ENCODE measurements at regions not wholly inside any gene's neighbourhood (a gene's known extent, or its start where the extent isn't known, plus 50 kb on each side); places are given as distances from the start of the nearest gene placed in this dataset.

- H3K79me2 ChIP-seq (replicated peaks; ENCODE audit: insufficient read depth, low read length), result no peaks in the 10 kb centered on the region
- H3K4me3 ChIP-seq (ENCODE audit: low read length), result no peak overlapping the region
- H3K27me3 ChIP-seq (ENCODE audit: insufficient read depth, low read depth, low read length), result no peaks in the 10 kb centered on the region
- no peak overlapping the region for H3K9ac ChIP-seq (ENCODE audit: low read length)
- no peaks in the 10 kb centered on the region for H3F3A ChIP-seq (ENCODE audit: insufficient read depth, low read length, poor library complexity, severe bottlenecking)
- TF ChIP-seq TAF1 (IDR thresholded peaks at IDR 0.05; ENCODE audit: low read depth) (no peak), MXI1 (conservative IDR thresholded peaks at IDR 0.05; ENCODE audit: poor library complexity, severe bottlenecking) (no peak), POLR2AphosphoS5 (IDR thresholded peaks at IDR 0.05) (no peak), RAD21 (conservative IDR thresholded peaks at IDR 0.05) (no peak), REST (IDR thresholded peaks at IDR 0.05; ENCODE audit: borderline replicate concordance) (no peak), EZH2 (IDR thresholded peaks at IDR 0.05; ENCODE audit: borderline replicate concordance, insufficient read depth, low read length, poor library complexity, severe bottlenecking) (no peak), EP300 (conservative IDR thresholded peaks at IDR 0.05; ENCODE audit: poor library complexity, severe bottlenecking) (no peak), CTCF (IDR thresholded peaks at IDR 0.05; ENCODE audit: poor library complexity, severe bottlenecking) (no peak), SMC3 (conservative IDR thresholded peaks at IDR 0.05; ENCODE audit: poor library complexity) (no peak)
- no peak overlapping the region for H3K27ac ChIP-seq (ENCODE audit: low read length)
- H3K9me2 ChIP-seq (ENCODE audit: insufficient read depth, low read length), result no peaks in the 10 kb centered on the region
- no peak overlapping the region for H2AFZ ChIP-seq (ENCODE audit: low read depth, low read length)
- no peak overlapping the region for H3K4me2 ChIP-seq (ENCODE audit: low read length)
- no peaks in the 10 kb centered on the region for H3K9me3 ChIP-seq (ENCODE audit: low read length)
- H4K20me1 ChIP-seq (ENCODE audit: insufficient read depth), result no peaks in the 10 kb centered on the region
- no peaks in the 10 kb centered on the region for H3K36me3 ChIP-seq (ENCODE audit: insufficient read depth, low read length)
Observed at GRCh38 chr5:6182271-6182815, 196.0 kb downstream of the MED10 start.

GRCh38 chr5:6181871-6182270 lies 196.5 kb downstream of the MED10 start:
- no peak for TF ChIP-seq MXI1 (conservative IDR thresholded peaks at IDR 0.05; ENCODE audit: poor library complexity, severe bottlenecking)
- no peak for TF ChIP-seq POLR2AphosphoS5 (IDR thresholded peaks at IDR 0.05)
- TF ChIP-seq EZH2 (IDR thresholded peaks at IDR 0.05; ENCODE audit: borderline replicate concordance, insufficient read depth, low read length, poor library complexity, severe bottlenecking), result no peak
- no peak for TF ChIP-seq CTCF (IDR thresholded peaks at IDR 0.05; ENCODE audit: poor library complexity, severe bottlenecking)
- no peak for TF ChIP-seq TAF1 (IDR thresholded peaks at IDR 0.05; ENCODE audit: low read depth)
- no peak for TF ChIP-seq RAD21 (conservative IDR thresholded peaks at IDR 0.05)
- TF ChIP-seq REST (IDR thresholded peaks at IDR 0.05; ENCODE audit: borderline replicate concordance), result no peak
- TF ChIP-seq SMC3 (conservative IDR thresholded peaks at IDR 0.05; ENCODE audit: poor library complexity), result no peak
- no peak for TF ChIP-seq EP300 (conservative IDR thresholded peaks at IDR 0.05; ENCODE audit: poor library complexity, severe bottlenecking)

More at GRCh38 chr5:6181871-6182270, 196.5 kb downstream of the MED10 start:
- H3K27ac ChIP-seq (ENCODE audit: low read length), result no peak overlapping the region
- no peak overlapping the region for H3K4me2 ChIP-seq (ENCODE audit: low read length)
- H3K9me2 ChIP-seq (ENCODE audit: insufficient read depth, low read length), result no peaks in the 10 kb centered on the region
- no peaks in the 10 kb centered on the region for H4K20me1 ChIP-seq (ENCODE audit: insufficient read depth)
- H3K79me2 ChIP-seq (replicated peaks; ENCODE audit: insufficient read depth, low read length), result no peaks in the 10 kb centered on the region
- no peak overlapping the region for H2AFZ ChIP-seq (ENCODE audit: low read depth, low read length)
- H3K9ac ChIP-seq (ENCODE audit: low read length), result no peak overlapping the region
- H3F3A ChIP-seq (ENCODE audit: insufficient read depth, low read length, poor library complexity, severe bottlenecking), result no peaks in the 10 kb centered on the region
- no peaks in the 10 kb centered on the region for H3K36me3 ChIP-seq (ENCODE audit: insufficient read depth, low read length)
- H3K9me3 ChIP-seq (ENCODE audit: low read length), result no peaks in the 10 kb centered on the region
- H3K4me3 ChIP-seq (ENCODE audit: low read length), result no peak overlapping the region
- H3K27me3 ChIP-seq (ENCODE audit: insufficient read depth, low read depth, low read length), result no peaks in the 10 kb centered on the region

Data from neural cell (in vitro differentiated cells).